DND-41 (cell line): ENCODE measurements at regions not wholly inside any gene's neighbourhood (a gene's known extent, or its start where the extent isn't known, plus 50 kb on each side); places are given as distances from the start of the nearest gene placed in this dataset.

Source experiments
- ATAC-seq: fragments of 200-7000 bp; cut with Tn5 transposase; 3 replicates; pipeline ENCODE4 v1.9.1; 2021; ENCODE audit warnings: low read depth; ENCODE audit not compliant: insufficient read depth
- DNase-seq: peaks from one replicate; pipeline ENCODE4 v3.0.0-alpha.2; 2020
- H2AFZ ChIP-seq: 2 replicates; pipeline ENCODE4 v1.6.0; 2012; ENCODE audit warnings: low read depth, low read length
- H3K27ac ChIP-seq: 2 replicates; pipeline ENCODE4 v1.5.1; 2012; ENCODE audit warnings: low read length, inconsistent platforms
- H3K27me3 ChIP-seq: fragments of 200-600 bp; sonication (generic); 2 replicates; pipeline ENCODE4 v1.6.0; 2012; ENCODE audit warnings: low read length, mild to moderate bottlenecking, inconsistent platforms; ENCODE audit not compliant: insufficient read depth, poor library complexity
- H3K36me3 ChIP-seq: 2 replicates; pipeline ENCODE4 v1.5.1; 2012; ENCODE audit warnings: low read length, inconsistent platforms; ENCODE audit not compliant: insufficient read depth
- H3K4me1 ChIP-seq: 2 replicates; pipeline ENCODE4 v1.5.1; 2012; ENCODE audit warnings: mild to moderate bottlenecking, low read length; ENCODE audit not compliant: insufficient read depth
- H3K4me2 ChIP-seq: 2 replicates; pipeline ENCODE4 v1.6.0; 2012; ENCODE audit warnings: mild to moderate bottlenecking, moderate library complexity, low read length, inconsistent platforms; ENCODE audit not compliant: insufficient read depth
- H3K4me3 ChIP-seq, 2 experiments: fragments of 200-600 bp in 1 of 2; shearing (Covaris generic) in 1 of 2; 2 replicates each; pipeline ENCODE4 v1.5.1; 2012 to 2016; ENCODE audit warnings: inconsistent platforms in 2 of 2, low read length in 2 of 2, mild to moderate bottlenecking in 2 of 2, low read depth in 1 of 2, moderate library complexity in 1 of 2
- H3K79me2 ChIP-seq: 2 replicates; pipeline ENCODE4 v1.6.0; 2012; ENCODE audit warnings: low read length, inconsistent platforms; ENCODE audit not compliant: insufficient read depth
- H3K9ac ChIP-seq: 2 replicates; pipeline ENCODE4 v1.6.0; 2012; ENCODE audit warnings: low read depth, mild to moderate bottlenecking, inconsistent platforms, low read length, moderate library complexity
- H3K9me3 ChIP-seq: 2 replicates; pipeline ENCODE4 v1.5.1; 2012; ENCODE audit warnings: low read length, moderate library complexity, mild to moderate bottlenecking, inconsistent platforms; ENCODE audit not compliant: insufficient read depth, severe bottlenecking
- H4K20me1 ChIP-seq: 2 replicates; pipeline ENCODE4 v1.6.0; 2012; ENCODE audit warnings: low read length; ENCODE audit not compliant: insufficient read depth
- EZH2 ChIP-seq: IDR thresholded peaks from 3 replicates; pipeline ENCODE4 v1.6.1; 2012; ENCODE audit warnings: borderline replicate concordance, low read depth, mild to moderate bottlenecking, moderate library complexity, low read length, inconsistent platforms; ENCODE audit not compliant: severe bottlenecking
- TF ChIP-seq, protein P1 (sequence below): IDR thresholded peaks from 2 replicates; pipeline ENCODE4 v1.5.1; 2012; ENCODE audit warnings: borderline replicate concordance, low read length, moderate library complexity, mild to moderate bottlenecking; ENCODE audit not compliant: poor library complexity, severe bottlenecking; ENCODE audit errors: extremely low read depth

DNA sequence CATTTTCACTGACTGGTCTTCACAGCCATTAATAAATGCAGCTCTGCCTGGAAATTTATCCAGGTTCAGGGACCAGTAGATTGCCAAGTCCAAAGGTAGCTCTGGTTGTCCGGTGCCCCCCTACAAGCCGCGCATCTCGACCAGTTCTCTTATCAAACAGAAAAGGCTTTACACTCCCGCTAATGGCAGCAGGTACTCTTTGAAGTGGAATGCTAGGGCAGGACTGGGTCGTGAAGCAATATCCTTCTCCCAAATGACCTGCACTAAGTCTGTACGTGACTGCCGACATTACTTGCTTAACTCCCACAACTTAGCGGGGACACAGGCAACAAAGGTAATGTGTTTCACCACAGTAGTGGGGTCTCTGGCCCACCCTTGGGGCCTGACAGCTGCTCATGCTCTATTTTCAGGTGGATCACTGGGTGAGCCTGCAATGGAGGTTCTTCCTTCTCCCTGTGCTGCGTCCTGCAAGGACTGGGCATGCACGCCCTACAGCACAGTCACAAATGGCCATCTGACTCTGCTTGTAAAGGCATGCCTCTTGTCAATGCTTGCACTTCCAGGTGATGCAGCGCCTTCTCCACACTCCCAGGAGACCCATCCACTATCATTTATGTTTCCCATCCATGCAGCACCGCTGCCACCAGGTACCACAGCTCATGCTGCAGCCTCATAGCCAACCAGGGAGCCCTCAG is 96.1 kb upstream of the CTSC start:
- Histone ChIP-seq H4K20me1 (no peaks in the 10 kb centered on the region), H3K79me2 (no peaks in the 10 kb centered on the region), H2AFZ (no peak overlapping the region), H3K4me3 (no peak overlapping the region), H3K4me2 (no peak overlapping the region), H3K4me1 (no peaks in the 10 kb centered on the region), H3K27ac (no peak overlapping the region), H3K36me3 (no peaks in the 10 kb centered on the region), H3K9me3 (peaks cover 12% of the 10 kb centered on the region), H3K27me3 (no peaks in the 10 kb centered on the region), H3K9ac (no peak overlapping the region)
- DNase-seq: no peak
- no peak for ATAC-seq
- TF ChIP-seq, protein P1, sequence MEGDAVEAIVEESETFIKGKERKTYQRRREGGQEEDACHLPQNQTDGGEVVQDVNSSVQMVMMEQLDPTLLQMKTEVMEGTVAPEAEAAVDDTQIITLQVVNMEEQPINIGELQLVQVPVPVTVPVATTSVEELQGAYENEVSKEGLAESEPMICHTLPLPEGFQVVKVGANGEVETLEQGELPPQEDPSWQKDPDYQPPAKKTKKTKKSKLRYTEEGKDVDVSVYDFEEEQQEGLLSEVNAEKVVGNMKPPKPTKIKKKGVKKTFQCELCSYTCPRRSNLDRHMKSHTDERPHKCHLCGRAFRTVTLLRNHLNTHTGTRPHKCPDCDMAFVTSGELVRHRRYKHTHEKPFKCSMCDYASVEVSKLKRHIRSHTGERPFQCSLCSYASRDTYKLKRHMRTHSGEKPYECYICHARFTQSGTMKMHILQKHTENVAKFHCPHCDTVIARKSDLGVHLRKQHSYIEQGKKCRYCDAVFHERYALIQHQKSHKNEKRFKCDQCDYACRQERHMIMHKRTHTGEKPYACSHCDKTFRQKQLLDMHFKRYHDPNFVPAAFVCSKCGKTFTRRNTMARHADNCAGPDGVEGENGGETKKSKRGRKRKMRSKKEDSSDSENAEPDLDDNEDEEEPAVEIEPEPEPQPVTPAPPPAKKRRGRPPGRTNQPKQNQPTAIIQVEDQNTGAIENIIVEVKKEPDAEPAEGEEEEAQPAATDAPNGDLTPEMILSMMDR: no peak
- no peak for TF ChIP-seq EZH2

DNA sequence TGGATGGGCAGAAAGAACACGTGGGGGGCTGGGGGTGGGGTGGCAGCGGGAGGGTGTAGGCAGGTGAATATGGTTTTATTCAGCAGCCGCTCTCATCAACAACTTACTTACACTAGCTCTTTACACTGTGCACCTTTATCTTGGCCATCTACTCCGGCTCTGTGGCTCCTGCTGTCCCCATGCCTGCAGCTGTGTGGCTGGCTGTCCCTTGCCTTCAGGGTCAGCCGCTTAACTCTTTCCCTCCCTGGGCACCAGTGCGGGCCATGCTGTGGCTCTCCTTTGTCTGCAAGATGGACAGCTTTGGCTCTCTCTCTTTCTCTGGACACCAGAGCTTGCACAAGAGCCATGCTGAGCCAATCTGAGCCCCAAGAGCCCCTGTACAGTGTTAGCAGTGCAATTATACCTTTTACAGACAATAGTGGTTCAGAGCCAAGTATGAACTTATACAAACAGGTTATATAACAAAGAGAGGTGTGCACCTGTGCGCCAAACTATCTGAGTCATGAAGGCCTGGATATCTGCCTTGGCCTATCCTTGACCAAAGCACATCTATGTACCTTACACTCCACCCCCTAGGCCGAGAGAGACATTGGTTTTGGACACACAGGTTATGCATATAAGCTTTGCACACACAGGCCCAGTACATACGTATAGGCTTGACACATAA is 94.3 kb upstream of the CTSC start:
- H3K27ac ChIP-seq: no peak overlapping the region
- no peaks in the 10 kb centered on the region for H3K27me3 ChIP-seq
- ATAC-seq (no peak), DNase-seq (no peak)
- peaks cover 12% of the 10 kb centered on the region for H3K9me3 ChIP-seq
- H3K4me3 ChIP-seq: no peak overlapping the region
- H3K36me3 ChIP-seq: no peaks in the 10 kb centered on the region
- H3K79me2 ChIP-seq: no peaks in the 10 kb centered on the region
- TF ChIP-seq, protein P1: no peak
- TF ChIP-seq EZH2: no peak
- no peak overlapping the region for H2AFZ ChIP-seq
- no peaks in the 10 kb centered on the region for H4K20me1 ChIP-seq
- H3K4me2 ChIP-seq: no peak overlapping the region
- H3K4me1 ChIP-seq: no peaks in the 10 kb centered on the region
- H3K9ac ChIP-seq: no peak overlapping the region

DNA sequence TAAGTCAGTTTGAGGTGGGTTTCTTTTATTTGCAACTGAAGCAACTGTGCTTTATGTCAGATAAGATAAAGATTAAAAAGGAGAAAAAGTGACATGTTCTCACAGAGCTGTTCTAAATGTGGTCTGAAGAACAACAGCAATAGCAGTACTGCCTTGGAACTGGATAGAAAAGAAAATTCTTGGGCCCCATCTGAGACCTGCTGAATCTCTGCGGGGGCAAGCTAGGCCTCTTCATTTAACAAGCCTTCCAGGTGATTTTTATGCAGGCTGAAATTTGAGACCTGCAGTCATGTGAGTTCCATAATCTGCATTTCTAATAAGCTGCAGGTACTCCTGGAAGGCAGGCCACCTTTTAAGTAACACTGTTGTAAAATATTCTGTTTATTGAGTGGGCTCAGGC is 91.4 kb upstream of the CTSC start:
- Histone ChIP-seq H3K79me2 (no peaks in the 10 kb centered on the region), H3K4me3 (no peak overlapping the region), H3K4me1 (peaks cover 7% of the 10 kb centered on the region; the same call in 1 of the 2 replicates), H3K9me3 (peaks cover 3% of the 10 kb centered on the region), H2AFZ (no peak overlapping the region), H3K36me3 (no peaks in the 10 kb centered on the region), H3K27ac (no peak overlapping the region), H3K27me3 (no peaks in the 10 kb centered on the region), H3K9ac (no peak overlapping the region), H3K4me2 (no peak overlapping the region), H4K20me1 (no peaks in the 10 kb centered on the region)
- ATAC-seq: no peak
- DNase-seq: no peak
- no peak for TF ChIP-seq EZH2
- TF ChIP-seq, protein P1: no peak
